ENCODE measurements at regions not wholly inside any gene's neighbourhood (a gene's known extent, or its start where the extent isn't known, plus 50 kb on each side); places are given as distances from the start of the nearest gene placed in this dataset.

GRCh38 chr17:49915260-49915659 is 53.7 kb upstream of the DLX4 start:
- TF ChIP-seq CTCF (IDR thresholded peaks at IDR 0.05; ENCODE audit: insufficient read depth, low read length, poor library complexity, severe bottlenecking) (no peak), EZH2phosphoT487 (conservative IDR thresholded peaks at IDR 0.05; ENCODE audit: low read length) (no peak)
- H3K36me3 ChIP-seq (ENCODE audit: low read length): no peaks in the 10 kb centered on the region
- no peak overlapping the region for H3K4me2 ChIP-seq (ENCODE audit: low read depth, low read length, poor library complexity, severe bottlenecking)
- no peak overlapping the region for H3K9ac ChIP-seq (ENCODE audit: low read length)
- H4K20me1 ChIP-seq (ENCODE audit: low read depth, low read length): no peaks in the 10 kb centered on the region
- no peaks in the 10 kb centered on the region for H3K27me3 ChIP-seq (ENCODE audit: low read length)
- H3F3A ChIP-seq (ENCODE audit: insufficient read depth): no peaks in the 10 kb centered on the region
- H2AFZ ChIP-seq (ENCODE audit: low read depth, low read length, severe bottlenecking): no peak overlapping the region
- no peaks in the 10 kb centered on the region for H3K9me2 ChIP-seq (replicated peaks; ENCODE audit: insufficient read depth, low read length)
- no peak overlapping the region for H3K27ac ChIP-seq (ENCODE audit: low read depth, low read length)
- H3K79me2 ChIP-seq (ENCODE audit: insufficient read depth, low read length): no peaks in the 10 kb centered on the region
- H3K4me3 ChIP-seq (ENCODE audit: insufficient read depth, low read length, poor library complexity, severe bottlenecking): no peak overlapping the region
- H3K9me3 ChIP-seq (ENCODE audit: insufficient read depth, low read length): no peaks in the 10 kb centered on the region

- Histone ChIP-seq H4K20me1 (ENCODE audit: low read depth, low read length) (no peaks in the 10 kb centered on the region), H2AFZ (ENCODE audit: low read depth, low read length, severe bottlenecking) (no peak overlapping the region), H3K27me3 (ENCODE audit: low read length) (no peaks in the 10 kb centered on the region), H3K79me2 (ENCODE audit: insufficient read depth, low read length) (no peaks in the 10 kb centered on the region), H3K4me3 (ENCODE audit: insufficient read depth, low read length, poor library complexity, severe bottlenecking) (no peak overlapping the region), H3K4me2 (ENCODE audit: low read depth, low read length, poor library complexity, severe bottlenecking) (no peak overlapping the region), H3K9ac (ENCODE audit: low read length) (no peak overlapping the region), H3K9me3 (ENCODE audit: insufficient read depth, low read length) (no peaks in the 10 kb centered on the region), H3K36me3 (ENCODE audit: low read length) (no peaks in the 10 kb centered on the region), H3F3A (ENCODE audit: insufficient read depth) (no peaks in the 10 kb centered on the region), H3K9me2 (replicated peaks; ENCODE audit: insufficient read depth, low read length) (no peaks in the 10 kb centered on the region), H3K27ac (ENCODE audit: low read depth, low read length) (no peak overlapping the region)
- TF ChIP-seq CTCF (IDR thresholded peaks at IDR 0.05; ENCODE audit: insufficient read depth, low read length, poor library complexity, severe bottlenecking) (no peak), EZH2phosphoT487 (conservative IDR thresholded peaks at IDR 0.05; ENCODE audit: low read length) (no peak)
These were observed 53.3 kb upstream of the DLX4 start for GRCh38 chr17:49915670-49916069.

GRCh38 chr17:49916854-49917515 is 52.0 kb upstream of the DLX4 start:
- no peak overlapping the region for H3K4me3 ChIP-seq (ENCODE audit: insufficient read depth, low read length, poor library complexity, severe bottlenecking)
- H3K9me3 ChIP-seq (ENCODE audit: insufficient read depth, low read length): no peaks in the 10 kb centered on the region
- H4K20me1 ChIP-seq (ENCODE audit: low read depth, low read length): no peaks in the 10 kb centered on the region
- H3K9ac ChIP-seq (ENCODE audit: low read length): no peak overlapping the region
- no peaks in the 10 kb centered on the region for H3K36me3 ChIP-seq (ENCODE audit: low read length)
- H3K4me2 ChIP-seq (ENCODE audit: low read depth, low read length, poor library complexity, severe bottlenecking): no peak overlapping the region
- no peaks in the 10 kb centered on the region for H3F3A ChIP-seq (ENCODE audit: insufficient read depth)
- H3K9me2 ChIP-seq (replicated peaks; ENCODE audit: insufficient read depth, low read length): no peaks in the 10 kb centered on the region
- TF ChIP-seq CTCF (IDR thresholded peaks at IDR 0.05; ENCODE audit: insufficient read depth, low read length, poor library complexity, severe bottlenecking) (no peak), EZH2phosphoT487 (conservative IDR thresholded peaks at IDR 0.05; ENCODE audit: low read length) (no peak)
- H2AFZ ChIP-seq (ENCODE audit: low read depth, low read length, severe bottlenecking): no peak overlapping the region
- no peak overlapping the region for H3K27ac ChIP-seq (ENCODE audit: low read depth, low read length)
- H3K79me2 ChIP-seq (ENCODE audit: insufficient read depth, low read length): no peaks in the 10 kb centered on the region
- H3K27me3 ChIP-seq (ENCODE audit: low read length): no peaks in the 10 kb centered on the region

Measured in SU-DHL-6 (cell line).